Skeletal muscle satellite cell (primary cell): ENCODE measurements at regions not wholly inside any gene's neighbourhood (a gene's known extent, or its start where the extent isn't known, plus 50 kb on each side); places are given as distances from the start of the nearest gene placed in this dataset.

Experiments
- H3K27me3 ChIP-seq: 2 replicates; pipeline ENCODE4 v1.7.0; 2013; ENCODE audit warnings: low read length; ENCODE audit not compliant: control insufficient read depth, insufficient read depth
- H3K36me3 ChIP-seq: 2 replicates; pipeline ENCODE4 v1.7.0; 2013; ENCODE audit warnings: mild to moderate bottlenecking, control low read depth, low read length; ENCODE audit not compliant: insufficient read depth
- H3K4me1 ChIP-seq: 2 replicates; pipeline ENCODE4 v1.7.0; 2013; ENCODE audit warnings: low read length; ENCODE audit not compliant: control insufficient read depth, insufficient read depth
- H3K4me2 ChIP-seq: 2 replicates; pipeline ENCODE4 v1.7.0; 2013; ENCODE audit warnings: mild to moderate bottlenecking, low read length
- H3K4me3 ChIP-seq: 2 replicates; pipeline ENCODE4 v1.7.0; 2013; ENCODE audit warnings: low read length
- H3K9ac ChIP-seq: 2 replicates; pipeline ENCODE4 v1.7.0; 2013; ENCODE audit warnings: mild to moderate bottlenecking, low read depth, low read length, moderate library complexity
- H3K9me3 ChIP-seq: replicated peaks from 2 replicates; pipeline ENCODE4 v1.7.0; 2013; ENCODE audit warnings: mild to moderate bottlenecking, control low read depth, low read length

GRCh38 chr9:106065579-106066214 is 371.4 kb downstream of the TMEM38B start:
- Histone ChIP-seq H3K36me3 (no peaks in the 10 kb centered on the region), H3K27me3 (no peaks in the 10 kb centered on the region), H3K4me3 (no peak overlapping the region), H3K4me1 (no peaks in the 10 kb centered on the region), H3K4me2 (no peak overlapping the region), H3K9me3 (no peaks in the 10 kb centered on the region), H3K9ac (no peak overlapping the region)

- H3K27me3 ChIP-seq = no peaks in the 10 kb centered on the region
- H3K4me1 ChIP-seq = no peaks in the 10 kb centered on the region
- no peaks in the 10 kb centered on the region for H3K9me3 ChIP-seq
- H3K4me3 ChIP-seq = no peak overlapping the region
- H3K4me2 ChIP-seq = no peak overlapping the region
- no peak overlapping the region for H3K9ac ChIP-seq
- H3K36me3 ChIP-seq = no peaks in the 10 kb centered on the region
Observed at GRCh38 chr9:106066940-106067524, 372.7 kb downstream of the TMEM38B start.

DNA sequence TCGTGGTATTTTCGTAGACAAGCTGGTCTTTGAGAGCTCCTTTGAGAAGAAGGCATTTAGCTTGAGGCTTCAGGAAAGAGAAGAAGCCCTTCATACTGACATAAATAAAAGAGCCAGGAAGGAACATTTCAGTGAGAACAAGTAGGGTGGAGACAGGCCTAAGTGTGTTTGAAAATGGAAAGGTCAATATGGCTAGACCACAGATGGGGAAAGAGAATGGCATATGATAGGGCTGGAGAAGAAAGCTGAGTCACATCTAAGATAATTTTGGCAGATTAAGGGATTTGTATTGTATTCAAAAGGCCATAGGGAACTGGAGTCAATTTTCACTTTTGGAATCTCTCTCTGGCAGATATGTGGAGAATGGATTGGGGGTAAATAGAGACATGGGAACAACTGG is 374.9 kb downstream of the TMEM38B start:
- Histone ChIP-seq H3K36me3 (no peaks in the 10 kb centered on the region), H3K4me1 (no peaks in the 10 kb centered on the region), H3K27me3 (no peaks in the 10 kb centered on the region), H3K4me2 (no peak overlapping the region), H3K9me3 (no peaks in the 10 kb centered on the region), H3K9ac (no peak overlapping the region), H3K4me3 (no peak overlapping the region)

DNA sequence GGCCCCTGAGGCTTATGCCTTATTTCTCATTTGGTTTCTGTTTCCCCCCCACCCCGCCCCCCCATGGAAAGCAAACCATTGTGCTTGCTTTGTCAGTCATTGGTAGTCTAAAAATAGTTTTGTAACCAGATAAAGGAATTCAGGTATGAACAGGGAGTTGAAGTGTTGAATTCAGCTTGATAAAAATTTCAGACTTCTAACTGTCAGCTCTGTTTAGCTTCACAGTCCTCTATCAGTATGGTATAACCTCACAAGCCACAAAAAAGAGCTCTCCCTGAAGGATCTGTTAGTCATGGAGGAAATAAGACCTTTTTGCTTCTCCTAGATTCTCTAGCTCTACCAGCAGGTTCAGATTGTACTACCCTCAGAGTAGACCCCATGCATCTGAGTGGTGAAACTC is 378.1 kb downstream of the TMEM38B start:
- Histone ChIP-seq H3K9ac (no peak overlapping the region), H3K9me3 (no peaks in the 10 kb centered on the region), H3K4me3 (no peak overlapping the region), H3K4me2 (no peak overlapping the region), H3K36me3 (no peaks in the 10 kb centered on the region), H3K27me3 (no peaks in the 10 kb centered on the region), H3K4me1 (no peaks in the 10 kb centered on the region)

DNA sequence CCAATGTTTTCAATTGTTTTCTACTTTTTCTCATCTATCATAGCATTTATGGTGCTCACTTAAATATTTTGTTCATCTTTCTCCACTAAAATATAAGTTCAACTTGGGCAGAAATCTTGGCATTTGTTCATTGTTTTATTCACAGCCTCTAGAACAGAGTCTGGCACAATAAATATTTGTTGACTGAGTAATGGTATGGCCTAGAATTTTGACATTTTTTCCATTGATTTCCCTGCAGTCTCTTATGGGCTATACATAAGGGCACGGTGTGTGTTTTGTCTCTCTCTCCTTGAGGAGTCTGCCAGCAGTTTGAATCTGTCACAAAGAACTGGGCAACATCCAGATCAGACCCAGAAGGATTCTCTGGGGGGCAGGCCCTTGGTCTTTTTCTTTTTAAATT is 379.7 kb downstream of the TMEM38B start:
- no peaks in the 10 kb centered on the region for H3K36me3 ChIP-seq
- H3K4me1 ChIP-seq = no peaks in the 10 kb centered on the region
- no peak overlapping the region for H3K9ac ChIP-seq
- no peaks in the 10 kb centered on the region for H3K27me3 ChIP-seq
- no peak overlapping the region for H3K4me2 ChIP-seq
- H3K9me3 ChIP-seq = no peaks in the 10 kb centered on the region
- no peak overlapping the region for H3K4me3 ChIP-seq

DNA sequence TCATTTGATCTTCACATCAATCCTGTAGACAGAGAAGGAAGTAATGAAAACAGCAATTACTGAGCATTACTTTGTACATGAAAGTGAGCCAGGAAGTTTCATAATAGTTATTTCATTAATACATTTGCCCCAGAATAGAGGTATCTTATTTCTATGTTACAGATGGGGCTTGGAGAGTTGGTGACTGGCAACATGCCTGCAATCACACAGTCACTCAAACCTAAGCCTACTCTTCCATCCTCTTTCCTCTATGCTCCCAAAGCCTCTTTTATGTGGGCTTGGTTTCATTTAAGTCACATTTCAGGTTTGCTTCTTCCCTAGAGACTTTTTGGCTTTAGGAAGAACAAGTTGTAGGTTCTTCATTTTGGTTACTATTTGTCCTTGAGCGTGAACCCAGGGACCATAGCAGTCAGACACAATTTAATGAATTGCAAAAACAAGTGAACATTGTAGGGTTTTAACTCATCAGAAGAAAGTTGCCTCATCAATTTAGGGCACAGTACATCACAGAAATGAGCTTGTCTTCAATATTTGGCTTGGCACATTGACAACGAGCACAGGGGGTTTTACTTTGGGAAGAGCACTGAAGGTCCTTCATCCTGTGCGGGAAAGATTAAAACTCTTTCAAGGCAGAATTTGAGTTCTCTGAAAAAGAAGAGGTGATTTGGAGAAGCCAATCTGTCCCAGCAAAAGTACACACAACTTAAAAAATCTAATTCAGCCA is 381.1 kb downstream of the TMEM38B start:
- no peak overlapping the region for H3K4me3 ChIP-seq
- no peaks in the 10 kb centered on the region for H3K4me1 ChIP-seq
- H3K4me2 ChIP-seq = no peak overlapping the region
- no peaks in the 10 kb centered on the region for H3K27me3 ChIP-seq
- no peak overlapping the region for H3K9ac ChIP-seq
- no peaks in the 10 kb centered on the region for H3K36me3 ChIP-seq
- no peaks in the 10 kb centered on the region for H3K9me3 ChIP-seq

DNA sequence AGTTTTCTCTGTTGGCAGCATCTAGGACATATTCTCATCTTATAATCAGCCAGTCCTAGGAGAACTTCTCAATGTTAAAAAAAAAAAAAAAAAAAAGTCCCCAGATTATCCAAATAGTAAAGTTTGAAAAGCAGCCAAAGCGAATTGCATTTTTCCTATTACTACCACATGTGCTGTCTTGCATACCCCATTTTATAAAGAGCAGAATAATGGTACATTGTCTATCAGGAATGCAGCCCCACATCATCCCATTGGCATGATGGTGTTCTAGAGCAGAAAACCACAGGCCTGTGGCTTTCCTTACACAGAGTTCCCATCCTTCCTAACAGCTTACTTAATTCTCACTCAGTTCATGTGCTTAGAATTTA is 381.6 kb downstream of the TMEM38B start:
- Histone ChIP-seq H3K4me2 (no peak overlapping the region), H3K27me3 (no peaks in the 10 kb centered on the region), H3K9ac (no peak overlapping the region), H3K9me3 (no peaks in the 10 kb centered on the region), H3K4me3 (no peak overlapping the region), H3K4me1 (no peaks in the 10 kb centered on the region), H3K36me3 (no peaks in the 10 kb centered on the region)

GRCh38 chr9:106076711-106077110 is 382.4 kb downstream of the TMEM38B start:
- Histone ChIP-seq H3K4me2 (no peak overlapping the region), H3K9ac (no peak overlapping the region), H3K27me3 (no peaks in the 10 kb centered on the region), H3K4me3 (no peak overlapping the region), H3K9me3 (no peaks in the 10 kb centered on the region), H3K4me1 (no peaks in the 10 kb centered on the region), H3K36me3 (no peaks in the 10 kb centered on the region)

- no peaks in the 10 kb centered on the region for H3K4me1 ChIP-seq
- H3K9ac ChIP-seq = no peak overlapping the region
- H3K27me3 ChIP-seq = no peaks in the 10 kb centered on the region
- H3K36me3 ChIP-seq = no peaks in the 10 kb centered on the region
- H3K9me3 ChIP-seq = no peaks in the 10 kb centered on the region
- no peak overlapping the region for H3K4me3 ChIP-seq
- no peak overlapping the region for H3K4me2 ChIP-seq
Observed at GRCh38 chr9:106077731-106078130, 383.4 kb downstream of the TMEM38B start.

- H3K4me2 ChIP-seq = no peak overlapping the region
- H3K9me3 ChIP-seq = no peaks in the 10 kb centered on the region
- no peaks in the 10 kb centered on the region for H3K36me3 ChIP-seq
- H3K4me1 ChIP-seq = no peaks in the 10 kb centered on the region
- H3K27me3 ChIP-seq = no peaks in the 10 kb centered on the region
- no peak overlapping the region for H3K4me3 ChIP-seq
- H3K9ac ChIP-seq = no peak overlapping the region
Observed at GRCh38 chr9:106082621-106083020, 388.3 kb downstream of the TMEM38B start.

DNA sequence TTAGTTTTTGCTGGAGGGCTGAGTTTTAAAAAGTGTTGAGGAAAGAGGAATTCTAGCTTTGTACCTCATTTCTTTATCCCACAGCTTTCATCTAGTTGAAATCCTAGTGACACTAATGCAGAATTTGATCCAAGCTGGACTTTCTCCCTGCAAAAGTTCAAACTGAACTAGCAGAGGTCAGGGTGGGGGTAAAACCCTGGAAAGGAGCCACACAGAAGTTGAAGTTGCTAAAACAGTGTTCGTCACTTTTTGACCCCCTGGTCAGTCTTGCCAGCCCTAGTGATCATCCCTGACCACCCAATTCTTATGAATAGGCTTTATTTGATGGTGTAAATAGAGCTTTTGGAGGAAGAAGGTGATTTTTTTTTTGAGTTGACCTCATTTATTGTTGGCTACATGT is 390.4 kb downstream of the TMEM38B start:
- Histone ChIP-seq H3K36me3 (no peaks in the 10 kb centered on the region), H3K4me2 (no peak overlapping the region), H3K9ac (no peak overlapping the region), H3K4me3 (no peak overlapping the region), H3K4me1 (no peaks in the 10 kb centered on the region), H3K9me3 (no peaks in the 10 kb centered on the region), H3K27me3 (no peaks in the 10 kb centered on the region)

- H3K4me2 ChIP-seq = no peak overlapping the region
- H3K4me3 ChIP-seq = no peak overlapping the region
- H3K27me3 ChIP-seq = no peaks in the 10 kb centered on the region
- H3K9ac ChIP-seq = no peak overlapping the region
- no peaks in the 10 kb centered on the region for H3K4me1 ChIP-seq
- H3K9me3 ChIP-seq = no peaks in the 10 kb centered on the region
- H3K36me3 ChIP-seq = no peaks in the 10 kb centered on the region
Observed at GRCh38 chr9:106085479-106085878, 391.1 kb downstream of the TMEM38B start.
